H1 (cell line): ENCODE measurements at regions not wholly inside any gene's neighbourhood (a gene's known extent, or its start where the extent isn't known, plus 50 kb on each side); places are given as distances from the start of the nearest gene placed in this dataset.

Experiments used
- CTCF ChIA-PET: fragments of 300-600 bp; sonication (Branson Sonifier 250); formaldehyde crosslinking; loops from one replicate; lab custom pipeline; 2021; ENCODE audit not compliant: partially characterized antibody; lab: Charles Lee
- POLR2A ChIA-PET: fragments of 300-600 bp; sonication (Branson Sonifier 250); formaldehyde crosslinking; loops from one replicate; lab custom pipeline; 2021; ENCODE audit warnings: inconsistent platforms; ENCODE audit not compliant: partially characterized antibody; lab: Charles Lee
- DNase-seq, 2 experiments: peaks; one replicate each; pipeline versions ENCODE4 v3.0.0 to v3.0.0-alpha.2; 2010 to 2022; ENCODE audit warnings: low spot score in 2 of 2, low read depth in 1 of 2, mixed read lengths in 1 of 2
- FAIRE-seq: peaks from 2 replicates; lab custom pipeline; 2011; peaks lifted over from hg19 to GRCh38; lab: Jason Lieb, UNC
- H2AFZ ChIP-seq: 2 replicates; pipeline ENCODE4 v1.8.1; 2012; ENCODE audit warnings: low read length, inconsistent platforms
- H2AK5ac ChIP-seq: 2 replicates; pipeline ENCODE4 v1.6.1; 2013; ENCODE audit warnings: low read depth, low read length
- H2BK120ac ChIP-seq: replicated peaks from 2 replicates; pipeline ENCODE3; 2013; ENCODE audit warnings: low read depth, low read length, inconsistent platforms
- H2BK12ac ChIP-seq: 2 replicates; pipeline ENCODE4 v1.6.1; 2013; ENCODE audit warnings: low read depth, low read length
- H2BK15ac ChIP-seq: 2 replicates; pipeline ENCODE4 v1.6.1; 2013; ENCODE audit warnings: low read length
- H2BK20ac ChIP-seq: 2 replicates; pipeline ENCODE4 v1.6.1; 2013; ENCODE audit warnings: low read length
- H2BK5ac ChIP-seq: 2 replicates; pipeline ENCODE4 v1.6.1; 2013; ENCODE audit warnings: low read depth, low read length
- H3K14ac ChIP-seq: 2 replicates; pipeline ENCODE4 v1.6.1; 2013; ENCODE audit warnings: inconsistent platforms; ENCODE audit not compliant: insufficient read length
- H3K18ac ChIP-seq: 2 replicates; pipeline ENCODE4 v1.6.1; 2013; ENCODE audit warnings: low read length; ENCODE audit errors: extremely low read depth
- H3K23ac ChIP-seq: 2 replicates; pipeline ENCODE4 v1.6.1; 2013; ENCODE audit warnings: inconsistent platforms; ENCODE audit not compliant: insufficient read length
- H3K23me2 ChIP-seq: 2 replicates; pipeline ENCODE4 v1.6.1; 2013; ENCODE audit warnings: low read depth, low read length
- H3K27ac ChIP-seq: 2 replicates; pipeline ENCODE4 v1.6.1; 2011; ENCODE audit warnings: low read depth, low read length, inconsistent platforms
- H3K27me3 ChIP-seq, 4 experiments: replicated peaks in 1 of 4; 1 replicate in 1 of 4; 2 replicates in 3 of 4; pipeline versions ENCODE4 v1.6.1 to v1.8.1; 2011 to 2013; ENCODE audit warnings: low read length in 3 of 4, mild to moderate bottlenecking in 3 of 4, inconsistent platforms in 2 of 4, mixed read lengths in 2 of 4, moderate library complexity in 1 of 4; ENCODE audit not compliant: control insufficient read depth in 3 of 4, insufficient read depth in 3 of 4; ENCODE audit errors: extremely low read depth in 1 of 4
- H3K36me3 ChIP-seq, 4 experiments: 2 replicates each; pipeline versions ENCODE4 v1.6.1 to v1.8.1; 2011 to 2013; ENCODE audit warnings: mild to moderate bottlenecking in 4 of 4, low read length in 3 of 4, moderate library complexity in 2 of 4, control low read depth in 1 of 4, inconsistent platforms in 1 of 4; ENCODE audit not compliant: insufficient read depth in 4 of 4, control insufficient read depth in 2 of 4
- H3K4ac ChIP-seq: replicated peaks from 2 replicates; pipeline ENCODE3; 2013; ENCODE audit warnings: low read length, low read depth, mixed read lengths, inconsistent platforms; ENCODE audit not compliant: insufficient read length
- H3K4me1 ChIP-seq, 4 experiments: replicated peaks in 1 of 4; 1 replicate in 1 of 4; 2 replicates in 3 of 4; pipeline versions ENCODE4 v1.6.1 to v1.8.1; 2011 to 2013; ENCODE audit warnings: low read length in 3 of 4, inconsistent platforms in 2 of 4, mixed read lengths in 1 of 4; ENCODE audit not compliant: insufficient read depth in 4 of 4, control insufficient read depth in 3 of 4
- H3K4me2 ChIP-seq, 2 experiments: 2 replicates each; pipeline versions ENCODE4 v1.6.1 to v1.8.1; 2011 to 2013; ENCODE audit warnings: low read depth in 2 of 2, low read length in 2 of 2, control low read depth in 1 of 2, inconsistent platforms in 1 of 2, mild to moderate bottlenecking in 1 of 2; ENCODE audit not compliant: insufficient read depth in 1 of 2
- H3K4me3 ChIP-seq, 4 experiments: fragments of 200-600, 300-600 bp in 1 of 4; sonication (generic), shearing (Covaris generic), sonication (Bioruptor Twin) in 1 of 4; 2 replicates each; pipeline versions ENCODE4 v1.5.1 to v1.8.1; 2011 to 2016; ENCODE audit warnings: low read length in 4 of 4, low read depth in 3 of 4, control low read depth in 2 of 4, inconsistent platforms in 2 of 4, mild to moderate bottlenecking in 2 of 4, mixed read lengths in 1 of 4, moderate library complexity in 1 of 4; ENCODE audit not compliant: insufficient read depth in 2 of 4; ENCODE audit errors: extremely low read depth in 1 of 4
- H3K56ac ChIP-seq: replicated peaks from 2 replicates; pipeline ENCODE3; 2013; ENCODE audit warnings: low read depth, mild to moderate bottlenecking, mixed read lengths, low read length, inconsistent platforms; ENCODE audit not compliant: insufficient read length
- H3K79me1 ChIP-seq: 2 replicates; pipeline ENCODE4 v1.6.1; 2013; ENCODE audit warnings: low read depth, low read length, control low read depth
- H3K79me2 ChIP-seq, 2 experiments: 2 replicates each; pipeline versions ENCODE4 v1.6.1 to v1.8.1; 2012 to 2013; ENCODE audit warnings: low read length in 2 of 2, mild to moderate bottlenecking in 2 of 2, inconsistent platforms in 1 of 2; ENCODE audit not compliant: insufficient read depth in 2 of 2, control insufficient read depth in 1 of 2
- H3K9ac ChIP-seq, 4 experiments: replicated peaks in 1 of 4; 1 replicate in 1 of 4; 2 replicates in 3 of 4; pipeline versions ENCODE4 v1.6.1 to v1.8.1; 2011 to 2013; ENCODE audit warnings: low read depth in 3 of 4, low read length in 3 of 4, control low read depth in 2 of 4, mild to moderate bottlenecking in 2 of 4, moderate library complexity in 2 of 4, inconsistent platforms in 1 of 4; ENCODE audit errors: extremely low read depth in 1 of 4
- H3K9me3 ChIP-seq, 2 experiments: 2 replicates each; pipeline versions ENCODE4 v1.6.1 to v1.8.1; 2012 to 2013; ENCODE audit warnings: mild to moderate bottlenecking in 2 of 2, moderate library complexity in 2 of 2, control low read depth in 1 of 2, inconsistent platforms in 1 of 2, low read depth in 1 of 2, low read length in 1 of 2, mixed read lengths in 1 of 2; ENCODE audit not compliant: insufficient read depth in 2 of 2
- H4K20me1 ChIP-seq, 2 experiments: replicated peaks in 1 of 2; 2 replicates each; pipeline versions ENCODE3 to v1.8.1; 2011 to 2013; ENCODE audit warnings: inconsistent platforms in 2 of 2, low read length in 2 of 2, mild to moderate bottlenecking in 1 of 2; ENCODE audit not compliant: insufficient read depth in 2 of 2, control insufficient read depth in 1 of 2
- H4K5ac ChIP-seq: 2 replicates; pipeline ENCODE4 v1.6.1; 2013; ENCODE audit warnings: low read length, low read depth, mixed read lengths, inconsistent platforms; ENCODE audit not compliant: insufficient read length
- H4K8ac ChIP-seq: 2 replicates; pipeline ENCODE4 v1.8.0; 2013; ENCODE audit warnings: mild to moderate bottlenecking, moderate library complexity, low read length, inconsistent platforms; ENCODE audit not compliant: insufficient read depth; ENCODE audit errors: extremely low read depth
- H4K91ac ChIP-seq: replicated peaks from 2 replicates; pipeline ENCODE3; 2013; ENCODE audit warnings: low read length, mixed read lengths, inconsistent platforms; ENCODE audit not compliant: insufficient read length
- ASH2L ChIP-seq: fragments of 200-600, 300-600 bp; sonication (generic); IDR thresholded peaks from one replicate; pipeline ENCODE4 v1.7.1; 2017; ENCODE audit warnings: low read length
- CEBPB ChIP-seq: IDR thresholded peaks from 2 replicates; pipeline ENCODE4 v1.6.1; 2012; ENCODE audit warnings: low read depth, low read length
- FOSL1 ChIP-seq: IDR thresholded peaks from 2 replicates; pipeline ENCODE4 v1.6.1; 2011; ENCODE audit warnings: mild to moderate bottlenecking, low read depth, low read length, moderate library complexity; ENCODE audit not compliant: insufficient read depth
- HDAC2 ChIP-seq, 2 experiments: fragments of 300-600 bp in 1 of 2; sonication (generic) in 1 of 2; IDR thresholded peaks; 2 replicates each; pipeline ENCODE4 v1.6.1; 2011 to 2012; ENCODE audit warnings: low read depth in 2 of 2, low read length in 2 of 2, mild to moderate bottlenecking in 2 of 2, moderate library complexity in 2 of 2, borderline replicate concordance in 1 of 2, inconsistent platforms in 1 of 2
- MAX ChIP-seq: IDR thresholded peaks from 2 replicates; pipeline ENCODE4 v1.6.1; 2012; ENCODE audit warnings: inconsistent platforms
- POLR2A ChIP-seq, 2 experiments: IDR thresholded peaks; 1 replicate in 1 of 2; 2 replicates in 1 of 2; pipeline ENCODE4 v1.6.1; 2011; ENCODE audit warnings: low read depth in 2 of 2, low read length in 2 of 2, mild to moderate bottlenecking in 2 of 2; ENCODE audit errors: control extremely low read depth in 1 of 2
- SUZ12 ChIP-seq: fragments of 200-600 bp; sonication (generic); IDR thresholded peaks from 2 replicates; pipeline ENCODE4 v1.6.1; 2012; ENCODE audit warnings: mild to moderate bottlenecking, inconsistent platforms, low read length, moderate library complexity, mixed read lengths
- WGBS, 2 experiments: shearing (Covaris generic) in 1 of 2; methylation state at CpG; one replicate each; pipeline versions ENCODE4 v1.1.6 to v1.1.7; 2013 to 2015; ENCODE audit warnings: low lambda C conversion rate in 2 of 2, mixed read lengths in 2 of 2, inconsistent platforms in 1 of 2, low coverage in 1 of 2, missing lambda C conversion rate in 1 of 2; ENCODE audit not compliant: insufficient replicate concordance in 2 of 2, insufficient coverage in 1 of 2, insufficient read length in 1 of 2; ENCODE audit errors: extremely low coverage in 1 of 2, missing lambda C conversion rate in 1 of 2; 5-methylcytosine and 5-hydroxymethylcytosine counted together

GRCh38 chr6:121688974-121689373 is 253.5 kb downstream of the GJA1 start:
- no peaks in the 10 kb centered on the region for H3K79me1 ChIP-seq
- no peak overlapping the region for H3K23ac ChIP-seq
- TF ChIP-seq POLR2A (IDR thresholded peaks at IDR 0.05; ENCODE audit: control extremely low read depth in 1 of 2, low read depth in 2 of 2, low read length in 2 of 2) (no peak), HDAC2 (IDR thresholded peaks at IDR 0.05; ENCODE audit: borderline replicate concordance in 1 of 2, low read depth in 2 of 2, low read length in 2 of 2) (no peak), ASH2L (no peak), FOSL1 (no peak), MAX (no peak), CEBPB (no peak), SUZ12 (no peak)
- H4K8ac ChIP-seq = no peak overlapping the region
- no peak overlapping the region for H3K18ac ChIP-seq
- no peak overlapping the region for H2BK15ac ChIP-seq
- H3K14ac ChIP-seq = no peak overlapping the region
- H3K9ac ChIP-seq = no peak overlapping the region
- no peaks in the 10 kb centered on the region for H4K20me1 ChIP-seq
- H2AFZ ChIP-seq = no peak overlapping the region
- no peaks in the 10 kb centered on the region for H3K79me2 ChIP-seq
- H2BK5ac ChIP-seq = no peak overlapping the region
- H3K36me3 ChIP-seq = no peaks in the 10 kb centered on the region
- WGBS, 2 experiments = 100% methylated on average over 2 of the region's 2 CpGs; no CpG with 5 or more reads in 1 of the 2 experiments
- H2AK5ac ChIP-seq = no peak overlapping the region
- no peak overlapping the region for H2BK120ac ChIP-seq
- no peak overlapping the region for H3K4me3 ChIP-seq
- FAIRE-seq = no peak
- no peaks in the 10 kb centered on the region for H3K27me3 ChIP-seq
- DNase-seq = no peak
- CTCF ChIA-PET = interaction anchor here (0.7 to 1.6 kb wide), 3 partner anchors 10 to 506 kb away, joined by 3 to 4 read pairs (median 3); no protein-coding TSS in a partner anchor
- no peaks in the 10 kb centered on the region for H3K23me2 ChIP-seq
- no peaks in the 10 kb centered on the region for H3K9me3 ChIP-seq
- no peak overlapping the region for H3K56ac ChIP-seq
- H3K4me1 ChIP-seq = peaks cover 0 to 7% (median 0%) of the 10 kb centered on the region in 4 experiments; a peak in 1 of 7 replicates
- H2BK20ac ChIP-seq = no peak overlapping the region
- H3K4me2 ChIP-seq = no peak overlapping the region
- H4K5ac ChIP-seq = no peak overlapping the region
- POLR2A ChIA-PET = no interaction called here
- H4K91ac ChIP-seq = no peak overlapping the region
- no peak overlapping the region for H3K27ac ChIP-seq
- no peak overlapping the region for H2BK12ac ChIP-seq
- H3K4ac ChIP-seq = no peak overlapping the region
